Body of pancreas (tissue), 4 donors: ENCODE measurements at regions not wholly inside any gene's neighbourhood (a gene's known extent, or its start where the extent isn't known, plus 50 kb on each side); places are given as distances from the start of the nearest gene placed in this dataset.

ENCODE experiments used
- ATAC-seq: fragments of 150-250 bp; one replicate; pipeline ENCODE4 v1.9.1; 2016
- DNase-seq, 4 donors: peaks; one replicate each; pipeline ENCODE4 v3.0.0-alpha.2; 2019
- H3K27ac ChIP-seq, 4 donors: fragments of 200-600 bp; sonication (generic); 1 replicate in 3 of 4; 2 replicates in 1 of 4; pipeline versions ENCODE4 v1.5.1 to v1.6.1; 2016 to 2019; ENCODE audit warnings: mild to moderate bottlenecking in 1 of 4, mixed read lengths in 1 of 4, moderate library complexity in 1 of 4
- H3K27me3 ChIP-seq, 2 donors: fragments of 200-600 bp; sonication (generic); one replicate each; pipeline ENCODE4 v1.6.0; 2016; ENCODE audit warnings: mild to moderate bottlenecking in 1 of 2
- H3K36me3 ChIP-seq, 2 donors: fragments of 200-600 bp; sonication (generic); replicated peaks in 1 of 2; 2 replicates each; pipeline ENCODE4 v1.5.1; 2016; ENCODE audit warnings: low read depth in 2 of 2; ENCODE audit not compliant: insufficient read depth in 1 of 2
- H3K4me1 ChIP-seq: fragments of 200-600 bp; sonication (generic); one replicate; pipeline ENCODE4 v1.6.0; 2016
- H3K4me3 ChIP-seq, 2 donors: fragments of 200-600 bp; sonication (generic); 1 replicate in 1 of 2; 2 replicates in 1 of 2; pipeline ENCODE4 v1.5.1; 2016 to 2019
- H3K9me3 ChIP-seq, 3 donors: fragments of 200-600 bp; sonication (generic); 1 replicate in 2 of 3; 2 replicates in 1 of 3; pipeline ENCODE4 v1.5.1; 2016
- POLR2A ChIP-seq, 3 donors: fragments of 450-650 bp; IDR thresholded peaks; one replicate each; pipeline ENCODE4 v1.6.1; 2016; ENCODE audit warnings: antibody characterized with exemption in 3 of 3, mild to moderate bottlenecking in 2 of 3
- WGBS, 2 donors: methylation state at CpG; one replicate each; pipeline ENCODE4 v1.1.5; 2017; 5-methylcytosine and 5-hydroxymethylcytosine counted together
- intact Hi-C: fragments of 100-400 bp; cut with DNase I; formaldehyde crosslinking; loops from one replicate; pipeline ENCODE4 v1.15.1; 2023
- TF ChIP-seq, protein P1 (sequence below), 7 experiments: fragments of 450-650 bp in 4 of 7; fragments of 200-600 bp in 3 of 7; sonication (generic) in 3 of 7; IDR thresholded peaks; one replicate each; pipeline ENCODE4 v1.5.1; 2016 to 2019; ENCODE audit warnings: antibody characterized with exemption in 7 of 7

DNA sequence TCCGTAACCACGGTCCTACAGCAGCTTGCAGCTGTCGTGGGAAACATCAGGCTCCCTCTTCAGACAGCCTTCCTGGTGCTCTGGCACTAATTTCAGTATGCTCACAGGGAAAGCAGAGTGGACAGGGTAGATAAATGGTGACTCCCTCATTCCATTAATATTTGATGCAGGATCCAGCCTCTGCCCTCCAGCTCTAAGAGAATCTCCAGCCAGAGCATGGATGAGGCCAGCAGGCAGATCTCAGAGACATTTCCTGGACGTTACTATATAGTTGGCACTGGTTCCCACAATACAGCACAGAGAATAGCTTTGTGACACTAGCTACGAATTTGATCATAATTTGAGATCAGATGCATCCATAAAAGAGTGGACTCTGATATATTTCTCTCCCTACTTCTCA lies 341.4 kb downstream of the LIG4 start:
- no peaks in the 10 kb centered on the region for H3K9me3 ChIP-seq

DNA sequence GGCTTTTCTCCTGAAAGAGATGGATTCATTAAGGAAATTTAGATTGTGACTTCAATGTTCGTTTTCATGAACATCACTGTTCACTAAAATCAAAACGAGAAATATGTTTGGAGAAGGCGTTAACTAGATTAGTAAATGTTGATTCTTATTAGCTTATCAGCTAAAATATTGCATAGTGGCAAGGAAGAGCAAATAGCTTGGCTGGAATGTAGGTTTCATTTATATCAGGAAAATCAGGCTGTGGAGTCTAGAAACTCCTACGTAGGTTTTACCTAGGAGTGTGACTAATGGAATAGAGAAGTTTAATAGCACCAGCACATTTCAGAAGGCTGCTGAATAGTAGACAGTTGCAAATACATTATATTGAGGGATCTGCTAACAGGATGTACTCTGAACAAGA lies 344.9 kb downstream of the LIG4 start:
- peaks cover 0 to 11% of the 10 kb centered on the region in 2 donors for H3K27me3 ChIP-seq
- TF ChIP-seq, protein P1, sequence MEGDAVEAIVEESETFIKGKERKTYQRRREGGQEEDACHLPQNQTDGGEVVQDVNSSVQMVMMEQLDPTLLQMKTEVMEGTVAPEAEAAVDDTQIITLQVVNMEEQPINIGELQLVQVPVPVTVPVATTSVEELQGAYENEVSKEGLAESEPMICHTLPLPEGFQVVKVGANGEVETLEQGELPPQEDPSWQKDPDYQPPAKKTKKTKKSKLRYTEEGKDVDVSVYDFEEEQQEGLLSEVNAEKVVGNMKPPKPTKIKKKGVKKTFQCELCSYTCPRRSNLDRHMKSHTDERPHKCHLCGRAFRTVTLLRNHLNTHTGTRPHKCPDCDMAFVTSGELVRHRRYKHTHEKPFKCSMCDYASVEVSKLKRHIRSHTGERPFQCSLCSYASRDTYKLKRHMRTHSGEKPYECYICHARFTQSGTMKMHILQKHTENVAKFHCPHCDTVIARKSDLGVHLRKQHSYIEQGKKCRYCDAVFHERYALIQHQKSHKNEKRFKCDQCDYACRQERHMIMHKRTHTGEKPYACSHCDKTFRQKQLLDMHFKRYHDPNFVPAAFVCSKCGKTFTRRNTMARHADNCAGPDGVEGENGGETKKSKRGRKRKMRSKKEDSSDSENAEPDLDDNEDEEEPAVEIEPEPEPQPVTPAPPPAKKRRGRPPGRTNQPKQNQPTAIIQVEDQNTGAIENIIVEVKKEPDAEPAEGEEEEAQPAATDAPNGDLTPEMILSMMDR (IDR thresholded peaks at IDR 0.05), result no peak
- TF ChIP-seq POLR2A (IDR thresholded peaks at IDR 0.05), result no peak
- WGBS, 2 donors, result 26 to 39% methylated on average over 4 of the region's 4 CpGs

More for the DNA sequence above, 341.4 kb downstream of the LIG4 start:
- Histone ChIP-seq H3K4me1 (no peaks in the 10 kb centered on the region), H3K36me3 (no peaks in the 10 kb centered on the region), H3K4me3 (no peak overlapping the region), H3K27ac (no peak overlapping the region), H3K27me3 (peaks cover 0 to under 1% of the 10 kb centered on the region in 2 donors)
- DNase-seq, result no peak
- no peak for TF ChIP-seq POLR2A (IDR thresholded peaks at IDR 0.05)
- TF ChIP-seq, protein P1 (IDR thresholded peaks at IDR 0.05), result no peak
- intact Hi-C loops, result no loop called here
- no peak for ATAC-seq
- 60 to 62% methylated on average over 5 of the region's 5 CpGs for WGBS, 2 donors

DNA sequence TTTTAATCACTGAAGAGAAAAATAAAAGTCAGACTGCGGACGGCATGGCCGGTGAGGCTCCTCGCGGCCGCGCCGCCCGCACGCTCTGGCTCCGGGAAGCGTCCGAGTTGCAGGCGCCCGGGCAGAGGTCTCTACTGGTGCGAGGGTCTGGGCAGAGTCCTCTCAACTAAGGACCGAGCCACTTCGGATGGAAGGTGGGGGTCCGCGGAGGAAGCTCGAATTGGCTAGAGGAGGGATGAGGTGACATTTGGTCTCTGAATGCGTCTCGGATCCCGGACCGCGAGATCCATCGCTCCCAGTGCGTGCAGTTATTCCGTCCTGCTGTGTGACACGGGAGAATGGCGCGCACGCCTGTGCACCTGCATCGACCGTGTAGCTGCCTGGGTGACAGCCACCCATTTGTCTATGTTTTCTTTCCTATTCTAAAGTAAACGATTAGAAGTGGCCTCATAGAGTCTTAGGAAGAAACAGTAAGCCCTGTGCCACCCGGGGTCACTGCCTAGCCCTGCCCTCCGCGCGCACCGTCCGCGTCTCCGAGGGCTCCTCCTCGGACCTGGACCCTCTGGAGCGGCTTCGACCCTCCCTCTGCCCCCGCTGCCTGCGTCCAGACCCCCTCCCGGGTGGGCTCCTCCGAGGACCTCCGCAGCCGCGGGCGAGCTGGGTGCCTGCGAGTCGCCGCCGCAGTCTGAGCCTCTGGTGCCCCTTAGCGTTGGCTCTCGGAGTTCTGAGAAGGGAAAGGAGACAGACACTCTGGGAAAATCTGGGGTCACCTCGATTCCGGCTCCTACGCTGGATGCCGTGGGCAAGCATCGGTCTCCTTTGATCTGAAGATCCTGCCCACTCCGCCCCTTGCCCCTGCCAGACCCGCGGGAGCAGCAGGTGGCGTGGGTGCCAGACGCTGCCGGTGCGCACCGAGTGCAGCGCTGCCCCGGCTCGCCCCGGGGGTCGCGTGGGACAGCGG lies 347.4 kb downstream of the LIG4 start:
- intact Hi-C loops, result no loop called here
- Histone ChIP-seq H3K4me1 (peaks cover 31% of the 10 kb centered on the region), H3K4me3 (peak overlapping the region in 1 of 2 donors; percentile 25), H3K9me3 (no peaks in the 10 kb centered on the region), H3K27me3 (peaks cover 0 to 11% of the 10 kb centered on the region in 2 donors), H3K36me3 (no peaks in the 10 kb centered on the region), H3K27ac (no peak overlapping the region)
- DNase-seq (peak; percentile 22 to 39 (median 29)), ATAC-seq (peak; percentile 41)
- WGBS, 2 donors, result 0 to 1% methylated on average over 29 to 81 of the region's 81 CpGs
- TF ChIP-seq, protein P1 (IDR thresholded peaks at IDR 0.05), result peak in 4 of 7 experiments; percentile 13 to 37 (median 32)
- no peak for TF ChIP-seq POLR2A (IDR thresholded peaks at IDR 0.05)

More for the DNA sequence above, 344.9 kb downstream of the LIG4 start:
- no peak for ATAC-seq
- intact Hi-C loops, result no loop called here
- Histone ChIP-seq H3K4me3 (no peak overlapping the region), H3K36me3 (no peaks in the 10 kb centered on the region), H3K9me3 (no peaks in the 10 kb centered on the region), H3K4me1 (peaks cover 28% of the 10 kb centered on the region), H3K27ac (no peak overlapping the region)
- no peak for DNase-seq

DNA sequence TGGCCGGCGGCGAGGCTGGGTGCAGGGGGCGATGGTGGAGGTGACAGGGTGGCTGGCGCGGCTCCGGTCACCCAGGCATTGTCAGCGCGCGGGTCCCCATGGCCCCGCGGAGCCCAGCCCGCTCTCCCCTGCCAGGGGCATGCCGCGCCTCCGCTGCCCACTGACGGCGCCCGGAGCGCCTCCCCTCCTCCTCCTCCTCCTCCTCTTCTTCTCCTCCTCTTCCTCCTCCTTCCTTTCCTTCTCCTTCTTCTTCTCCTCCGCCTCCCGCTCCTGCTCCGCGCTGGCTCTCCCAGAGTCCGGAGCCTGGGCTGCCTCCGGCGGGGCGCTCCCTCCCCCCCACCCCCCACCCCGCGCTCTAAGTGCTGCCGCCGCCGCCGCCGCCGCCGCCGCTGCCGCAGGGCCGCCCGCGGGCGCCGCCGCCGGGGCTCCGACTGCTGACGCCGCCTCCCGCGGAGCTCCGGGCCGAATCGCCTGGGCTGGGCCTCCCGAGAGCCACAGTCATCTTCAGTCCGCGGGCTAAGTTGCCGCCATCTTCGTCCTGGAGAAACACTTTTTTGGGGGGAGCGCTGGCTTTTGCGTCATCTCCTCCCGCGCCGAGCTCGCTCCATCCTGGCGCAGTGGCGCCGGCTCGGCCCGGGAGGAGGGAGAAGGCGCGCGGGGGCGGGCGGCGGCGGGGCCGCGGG lies 348.3 kb downstream of the LIG4 start:
- 0 to 2% methylated on average over 48 to 59 of the region's 79 CpGs for WGBS, 2 donors
- H3K27ac ChIP-seq, result no peak overlapping the region
- TF ChIP-seq, protein P1 (IDR thresholded peaks at IDR 0.05), result no peak
- no peak for TF ChIP-seq POLR2A (IDR thresholded peaks at IDR 0.05)
- no peaks in the 10 kb centered on the region for H3K36me3 ChIP-seq
- H3K27me3 ChIP-seq, result peaks cover 0 to 11% of the 10 kb centered on the region in 2 donors
- ATAC-seq (peak; percentile 43), DNase-seq (peak in 3 of 4 donors; percentile 12 to 25 (median 25))
- intact Hi-C loops, result no loop called here
- H3K4me3 ChIP-seq, result no peak overlapping the region
- no peaks in the 10 kb centered on the region for H3K9me3 ChIP-seq
- peaks cover 31% of the 10 kb centered on the region for H3K4me1 ChIP-seq
